Limb (tissue), 2 donors: ENCODE measurements at regions not wholly inside any gene's neighbourhood (a gene's known extent, or its start where the extent isn't known, plus 50 kb on each side); places are given as distances from the start of the nearest gene placed in this dataset.

ENCODE experiments used
- DNase-seq, 2 donors: peaks; one replicate each; pipeline ENCODE4 v3.0.0-alpha.2; 2016; ENCODE audit errors: extremely low spot score in 2 of 2

- DNase-seq: no peak
Measured at GRCh38 chr7:10117815-10118214, 855.9 kb upstream of the PHF14 start.

DNA sequence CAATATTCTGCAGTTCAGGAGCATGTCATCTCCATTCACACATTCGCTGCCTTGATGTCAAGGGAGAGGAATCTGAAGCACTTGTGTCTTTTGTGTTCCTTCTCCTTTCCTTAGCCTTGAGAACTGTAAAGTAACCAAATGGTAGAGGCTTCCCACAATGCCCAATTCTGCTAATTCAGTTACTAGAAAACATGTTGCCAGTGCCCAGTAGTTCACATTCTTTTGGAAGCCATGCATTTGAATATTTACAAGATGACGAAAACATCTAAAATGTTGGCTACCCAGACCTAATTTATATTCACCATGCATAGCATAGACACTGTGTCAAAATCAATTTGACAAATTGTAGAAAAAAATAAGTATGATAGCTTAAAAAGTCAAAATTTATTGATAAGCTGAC is 852.7 kb upstream of the PHF14 start:
- DNase-seq: no peak

DNA sequence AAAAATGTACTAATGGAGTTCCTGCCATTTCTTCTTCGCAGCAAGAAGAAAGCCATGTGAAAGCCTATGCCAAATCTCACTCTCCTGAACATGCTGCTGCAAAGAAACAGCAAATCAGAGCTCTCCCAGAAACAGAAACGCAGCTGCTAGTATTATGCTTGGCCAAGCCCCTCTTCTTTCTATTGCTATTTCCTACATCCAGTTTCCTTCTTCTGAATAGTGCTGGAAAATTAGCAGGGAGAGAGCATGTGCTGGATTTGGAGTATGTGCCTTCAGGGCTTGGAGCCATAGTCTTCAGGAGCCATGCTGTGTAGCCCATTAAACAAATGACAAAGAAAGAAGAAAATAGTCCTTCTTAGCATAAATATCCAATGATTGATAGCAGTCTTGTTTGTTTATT is 852.0 kb upstream of the PHF14 start:
- DNase-seq: peak; percentile 36 to 60

DNA sequence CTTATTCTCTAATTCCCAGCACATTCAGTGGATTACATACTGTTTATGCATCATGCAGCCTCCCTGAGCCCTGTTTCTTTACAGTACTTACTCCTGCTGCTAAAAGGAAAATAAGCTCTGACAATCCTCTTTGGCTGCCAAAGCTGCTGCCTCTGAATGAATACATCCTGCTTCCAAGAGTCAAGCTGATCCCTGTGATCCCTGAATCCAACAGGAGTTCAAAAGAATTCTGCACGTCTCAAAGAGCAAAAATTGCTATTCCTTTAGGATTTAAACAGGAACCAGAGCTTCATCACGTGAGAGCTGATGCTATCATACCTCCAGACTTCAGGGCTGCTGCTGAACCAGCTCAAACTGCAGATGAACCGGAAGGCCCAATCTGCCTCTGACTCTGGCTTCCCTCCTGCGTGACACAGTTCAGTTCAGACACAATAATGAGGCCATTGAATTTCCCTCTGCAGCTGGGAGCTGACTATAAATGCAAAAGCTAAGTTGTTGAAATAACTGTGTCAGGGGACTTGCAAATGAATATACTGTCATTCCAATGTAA is 851.0 kb upstream of the PHF14 start:
- peak; percentile 57 to 78 for DNase-seq

GRCh38 chr7:10128748-10129147 is 844.9 kb upstream of the PHF14 start:
- DNase-seq: no peak

DNA sequence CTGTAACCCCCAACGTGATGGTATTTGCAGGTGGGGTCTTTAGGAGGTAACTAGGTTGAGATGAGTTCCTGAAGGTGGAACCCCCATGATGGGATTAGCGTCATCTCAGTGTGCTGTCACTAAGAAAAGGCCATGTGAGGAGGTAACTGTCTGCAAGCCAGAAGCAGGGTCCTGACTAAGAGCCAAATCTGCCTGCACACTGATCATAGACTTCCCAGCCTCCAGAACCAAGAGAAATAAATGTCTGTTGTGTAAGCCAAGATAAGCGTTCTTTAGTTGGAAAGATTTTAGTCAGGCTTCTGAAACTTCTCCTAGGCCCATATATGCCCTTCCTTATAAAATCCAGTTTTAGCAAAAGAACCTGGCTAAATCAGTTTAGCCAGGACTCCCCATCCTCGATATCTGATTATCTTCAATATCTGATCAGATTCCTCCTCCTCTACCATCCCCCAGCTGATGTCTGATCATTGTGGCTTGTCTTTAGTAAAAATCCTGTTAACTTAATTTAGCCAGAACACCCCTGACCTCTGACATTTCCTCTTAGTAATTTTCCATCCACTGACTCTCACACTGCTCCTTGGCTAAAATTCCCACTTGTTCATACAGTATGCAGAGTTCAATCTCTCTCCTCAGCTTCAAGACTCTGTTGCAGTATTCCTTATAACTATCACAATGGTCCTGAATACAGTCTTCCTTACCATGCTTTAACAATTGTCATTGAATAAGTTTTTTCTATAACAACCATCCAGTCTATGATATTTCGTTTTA is 835.4 kb upstream of the PHF14 start:
- DNase-seq: no peak

- DNase-seq: no peak
Measured at GRCh38 chr7:10146271-10146670, 827.4 kb upstream of the PHF14 start.

GRCh38 chr7:10156972-10157371 is 816.7 kb upstream of the PHF14 start:
- DNase-seq: no peak

GRCh38 chr7:10181996-10182395 is 791.7 kb upstream of the PHF14 start:
- no peak for DNase-seq

DNA sequence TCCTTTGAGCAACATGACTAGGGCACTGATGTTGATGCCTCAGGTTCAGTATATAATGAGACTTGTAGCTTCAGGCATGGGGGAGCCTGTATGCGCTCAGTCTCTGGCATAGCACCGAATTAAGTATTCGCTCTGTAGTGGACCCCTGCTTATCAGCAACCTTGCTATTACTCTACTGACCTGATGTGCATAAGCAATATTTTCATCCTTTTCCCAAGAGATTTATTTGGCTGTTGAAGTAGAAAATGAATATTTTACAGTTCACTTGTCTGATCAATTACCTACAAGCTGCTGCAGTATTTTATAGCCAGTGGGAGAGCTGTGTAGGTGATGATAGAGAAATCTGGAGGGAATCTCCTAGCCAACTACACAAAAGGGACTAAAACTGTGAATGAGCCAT is 781.6 kb upstream of the PHF14 start:
- DNase-seq: no peak

- no peak for DNase-seq
Measured at GRCh38 chr7:10205696-10206095, 768.0 kb upstream of the PHF14 start.

- DNase-seq: no peak
Measured at GRCh38 chr7:10210000-10210399, 763.7 kb upstream of the PHF14 start.

GRCh38 chr7:10211016-10211415 is 762.7 kb upstream of the PHF14 start:
- no peak for DNase-seq

GRCh38 chr7:10211861-10212260 is 761.8 kb upstream of the PHF14 start:
- DNase-seq: no peak

DNA sequence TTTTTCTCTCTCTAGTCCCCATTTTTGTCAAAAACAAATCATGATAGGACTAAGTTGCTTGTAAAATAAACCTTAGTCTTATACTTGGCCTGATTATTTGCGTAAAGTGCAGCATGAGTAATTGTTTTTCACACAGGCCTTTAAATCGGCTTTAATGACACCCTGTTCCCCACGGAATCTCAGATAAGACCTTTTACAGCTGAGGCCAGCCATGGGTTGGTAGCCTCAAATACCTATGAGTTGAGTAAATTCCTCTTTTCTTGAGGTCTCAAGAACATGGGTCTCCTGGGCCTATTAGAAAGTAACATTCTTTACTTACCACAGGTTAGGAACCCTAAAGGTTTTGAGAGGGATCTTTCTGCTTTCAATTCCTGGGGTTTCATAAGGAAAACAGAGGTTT is 761.0 kb upstream of the PHF14 start:
- DNase-seq: no peak

DNA sequence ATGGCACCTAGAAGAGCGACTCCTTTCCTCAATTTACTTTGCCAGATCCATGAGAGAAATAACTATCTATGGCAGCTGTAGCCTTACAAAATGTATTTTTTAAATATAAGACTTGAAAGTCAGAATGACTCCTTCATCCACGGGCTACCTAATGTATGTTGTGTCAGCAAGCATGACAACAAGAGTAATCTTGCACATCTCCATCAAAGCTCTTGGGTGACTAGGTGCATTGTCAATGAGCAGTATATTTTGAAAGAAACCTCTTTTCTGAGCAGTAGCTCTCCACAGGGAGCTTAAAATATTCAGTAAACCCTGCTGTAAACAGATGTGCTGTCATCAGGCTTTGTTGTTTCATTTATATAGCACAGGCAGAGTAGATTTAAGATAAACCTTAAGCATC is 757.2 kb upstream of the PHF14 start:
- DNase-seq: no peak

GRCh38 chr7:10221084-10221483 is 752.6 kb upstream of the PHF14 start:
- DNase-seq: no peak

- DNase-seq: no peak
Measured at GRCh38 chr7:10222976-10223375, 750.7 kb upstream of the PHF14 start.

- no peak for DNase-seq
Measured at GRCh38 chr7:10225275-10225674, 748.4 kb upstream of the PHF14 start.

DNA sequence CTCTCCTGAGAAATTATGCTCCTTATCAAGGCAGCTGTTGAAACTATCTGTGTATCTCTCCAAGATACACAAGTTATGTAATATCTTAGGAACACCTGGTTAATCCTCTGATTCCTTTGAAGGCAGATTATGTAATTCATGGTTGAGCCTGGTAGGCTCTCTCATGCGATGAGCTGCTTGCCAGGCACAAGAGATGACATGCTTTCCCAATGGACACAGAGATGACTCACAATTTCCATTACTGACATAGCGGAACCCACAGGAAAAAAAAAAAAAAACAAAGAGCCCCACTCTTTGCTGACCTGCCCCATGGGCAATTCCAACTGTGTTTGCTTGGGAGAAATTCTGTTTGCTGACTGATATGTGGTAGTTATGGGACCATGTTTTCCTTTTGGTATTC is 736.4 kb upstream of the PHF14 start:
- no peak for DNase-seq

DNA sequence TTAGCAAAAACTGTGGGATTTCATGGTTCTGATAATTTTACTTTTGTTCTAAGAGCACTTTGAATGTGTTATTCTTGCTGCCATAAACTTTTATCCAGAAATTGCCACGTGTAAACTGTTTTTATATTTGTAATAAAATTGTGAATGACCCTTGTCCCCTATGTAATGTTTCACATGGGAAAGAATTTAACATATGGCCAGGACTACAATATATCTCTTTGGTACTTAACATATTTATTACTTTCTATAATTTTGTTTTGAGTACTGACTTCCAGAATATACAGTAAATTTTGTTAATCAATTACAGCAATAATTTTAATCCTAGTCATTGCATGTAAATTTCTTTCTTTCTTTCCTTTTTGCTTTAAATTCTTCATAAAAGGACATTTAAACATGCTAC is 735.0 kb upstream of the PHF14 start:
- DNase-seq: no peak

DNA sequence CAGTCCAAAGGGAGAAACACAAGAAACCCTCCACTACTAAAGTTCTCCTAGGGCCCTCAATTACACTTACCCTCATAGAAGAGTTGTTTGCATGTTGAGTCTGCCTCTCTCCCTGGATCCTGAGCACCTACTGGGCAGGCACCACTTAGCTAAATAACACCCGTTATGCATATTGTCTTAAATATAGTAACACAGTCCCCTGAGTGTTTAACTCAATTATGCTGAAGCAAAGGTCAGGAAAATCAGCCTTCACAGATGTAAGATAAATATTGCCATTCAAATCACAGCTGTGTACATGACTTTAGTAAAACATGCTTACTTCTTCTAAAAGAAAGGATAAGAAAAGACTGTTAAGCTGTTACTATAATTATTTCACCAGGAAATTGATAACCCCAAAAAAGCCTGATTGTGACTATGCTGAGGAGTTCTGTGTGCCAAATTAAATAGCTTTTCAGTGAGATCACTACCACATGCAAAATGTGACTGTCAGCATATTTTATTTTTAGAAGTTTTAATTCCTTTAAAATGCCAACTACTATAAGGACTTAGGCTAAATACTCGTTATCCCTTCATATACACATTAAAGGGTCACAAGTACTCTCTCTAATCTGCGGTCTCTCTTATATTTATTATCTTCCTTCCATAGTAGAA is 733.9 kb upstream of the PHF14 start:
- no peak for DNase-seq

- DNase-seq: no peak
Measured at GRCh38 chr7:10245406-10245805, 728.3 kb upstream of the PHF14 start.
